ENCODE measurements at regions not wholly inside any gene's neighbourhood (a gene's known extent, or its start where the extent isn't known, plus 50 kb on each side); places are given as distances from the start of the nearest gene placed in this dataset.

GRCh38 chr1:198075296-198075695 is 81.5 kb upstream of the NEK7 start (continued):
- no peak for TF ChIP-seq CHD4 (IDR thresholded peaks at IDR 0.05)
- TF ChIP-seq POLR2AphosphoS5 (IDR thresholded peaks at IDR 0.05; ENCODE audit: low read length) = no peak
- TF ChIP-seq SREBF1 (IDR thresholded peaks at IDR 0.05; ENCODE audit: low read length) = no peak
- no peak for TF ChIP-seq NFYB (IDR thresholded peaks at IDR 0.05; ENCODE audit: insufficient read depth, low read depth, low read length)
- TF ChIP-seq NFIC (IDR thresholded peaks at IDR 0.05; ENCODE audit: low read depth, low read length) = no peak
- TF ChIP-seq, protein P1, sequence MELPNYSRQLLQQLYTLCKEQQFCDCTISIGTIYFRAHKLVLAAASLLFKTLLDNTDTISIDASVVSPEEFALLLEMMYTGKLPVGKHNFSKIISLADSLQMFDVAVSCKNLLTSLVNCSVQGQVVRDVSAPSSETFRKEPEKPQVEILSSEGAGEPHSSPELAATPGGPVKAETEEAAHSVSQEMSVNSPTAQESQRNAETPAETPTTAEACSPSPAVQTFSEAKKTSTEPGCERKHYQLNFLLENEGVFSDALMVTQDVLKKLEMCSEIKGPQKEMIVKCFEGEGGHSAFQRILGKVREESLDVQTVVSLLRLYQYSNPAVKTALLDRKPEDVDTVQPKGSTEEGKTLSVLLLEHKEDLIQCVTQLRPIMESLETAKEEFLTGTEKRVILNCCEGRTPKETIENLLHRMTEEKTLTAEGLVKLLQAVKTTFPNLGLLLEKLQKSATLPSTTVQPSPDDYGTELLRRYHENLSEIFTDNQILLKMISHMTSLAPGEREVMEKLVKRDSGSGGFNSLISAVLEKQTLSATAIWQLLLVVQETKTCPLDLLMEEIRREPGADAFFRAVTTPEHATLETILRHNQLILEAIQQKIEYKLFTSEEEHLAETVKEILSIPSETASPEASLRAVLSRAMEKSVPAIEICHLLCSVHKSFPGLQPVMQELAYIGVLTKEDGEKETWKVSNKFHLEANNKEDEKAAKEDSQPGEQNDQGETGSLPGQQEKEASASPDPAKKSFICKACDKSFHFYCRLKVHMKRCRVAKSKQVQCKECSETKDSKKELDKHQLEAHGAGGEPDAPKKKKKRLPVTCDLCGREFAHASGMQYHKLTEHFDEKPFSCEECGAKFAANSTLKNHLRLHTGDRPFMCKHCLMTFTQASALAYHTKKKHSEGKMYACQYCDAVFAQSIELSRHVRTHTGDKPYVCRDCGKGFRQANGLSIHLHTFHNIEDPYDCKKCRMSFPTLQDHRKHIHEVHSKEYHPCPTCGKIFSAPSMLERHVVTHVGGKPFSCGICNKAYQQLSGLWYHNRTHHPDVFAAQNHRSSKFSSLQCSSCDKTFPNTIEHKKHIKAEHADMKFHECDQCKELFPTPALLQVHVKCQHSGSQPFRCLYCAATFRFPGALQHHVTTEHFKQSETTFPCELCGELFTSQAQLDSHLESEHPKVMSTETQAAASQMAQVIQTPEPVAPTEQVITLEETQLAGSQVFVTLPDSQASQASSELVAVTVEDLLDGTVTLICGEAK (IDR thresholded peaks at IDR 0.05; ENCODE audit: borderline replicate concordance) = no peak
- no peak for TF ChIP-seq MXI1 (IDR thresholded peaks at IDR 0.05; ENCODE audit: low read depth, low read length)

DNA sequence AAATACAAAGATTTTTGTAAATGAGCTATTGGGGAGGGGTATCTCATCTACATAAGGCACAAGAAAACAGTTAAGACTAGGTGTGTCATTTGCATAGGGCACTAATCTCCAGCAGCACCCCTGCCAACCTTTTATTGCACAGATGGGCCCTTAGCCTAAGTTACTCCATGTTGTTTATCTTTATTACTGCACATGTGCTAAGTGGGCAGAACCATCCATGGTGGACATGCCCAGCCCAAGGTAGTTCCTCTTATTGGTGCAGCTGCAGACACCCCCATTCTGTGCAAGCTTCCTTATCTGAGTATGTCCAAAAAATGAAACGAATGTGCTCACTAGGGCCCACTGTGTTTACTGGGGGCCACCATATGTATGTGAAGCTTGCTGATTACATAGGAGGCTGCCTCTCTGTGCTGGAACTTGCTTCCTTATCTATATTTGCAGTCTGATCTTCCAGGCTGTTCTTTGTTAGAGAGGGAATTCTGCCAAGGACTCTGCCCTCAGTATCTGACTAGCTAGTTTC is 77.3 kb upstream of the NEK7 start:
- no peak for FAIRE-seq
- no peak; the same call in 2 of the 3 replicates for ATAC-seq
- H3K9ac ChIP-seq (ENCODE audit: control insufficient read depth, insufficient read depth, low read length) = no peak overlapping the region
- ChIA-PET RAD21 (ENCODE audit: unreplicated experiment) (interaction anchor here (0.8 kb wide), 1 partner anchor 389 kb away, joined by 3 read pairs; no protein-coding TSS in a partner anchor), CTCF (no interaction called here), SMC1A (ENCODE audit: uncharacterized antibody, unreplicated experiment) (interaction anchor here (0.5 to 1.0 kb wide), 3 partner anchors 11 to 385 kb away, joined by 3 to 4 read pairs (median 3); no protein-coding TSS in a partner anchor), POLR2A (no interaction called here)
- no peak overlapping the region for H2AFZ ChIP-seq (ENCODE audit: control insufficient read depth, low read depth, low read length)
- no peaks in the 10 kb centered on the region; a peak in 1 of 4 replicates for H3K27me3 ChIP-seq (replicated peaks in 1 of 2; ENCODE audit: control insufficient read depth in 2 of 2, insufficient read depth in 2 of 2, low read length in 1 of 2)
- H3K36me3 ChIP-seq (ENCODE audit: control insufficient read depth in 2 of 2, insufficient read depth in 2 of 2, low read length in 1 of 2) = no peaks in the 10 kb centered on the region
- no peaks in the 10 kb centered on the region for H3K9me3 ChIP-seq (replicated peaks; ENCODE audit: control insufficient read depth, insufficient read depth, low read length)
- 8% methylated on average over 1 of the region's 1 CpG for WGBS (ENCODE audit: insufficient coverage, insufficient replicate concordance, low lambda C conversion rate, missing lambda C conversion rate)
- H3K27ac ChIP-seq (ENCODE audit: control insufficient read depth, insufficient read depth) = no peak overlapping the region
- no peak overlapping the region for H3K4me2 ChIP-seq (ENCODE audit: control insufficient read depth, insufficient read depth)
- H3K79me2 ChIP-seq (ENCODE audit: control insufficient read depth, insufficient read depth, low read length) = no peaks in the 10 kb centered on the region
- intact Hi-C loops (cut with micrococcal nuclease; ENCODE audit: unreplicated experiment) = no loop called here
- DNase-seq (ENCODE audit: low read depth, low spot score) = no peak
- BruUV-seq (replicated peaks) = no TSS peak
- H3K4me3 ChIP-seq = no peak overlapping the region
- no peaks in the 10 kb centered on the region for H4K20me1 ChIP-seq (ENCODE audit: control insufficient read depth, insufficient read depth)
- no peaks in the 10 kb centered on the region for H3K4me1 ChIP-seq (ENCODE audit: control insufficient read depth, insufficient read depth, low read length)
- in situ Hi-C loops (cut with MboI) = no loop called here
- TF ChIP-seq ZNF687 (IDR thresholded peaks at IDR 0.05) = no peak
- no peak for TF ChIP-seq ASH2L (IDR thresholded peaks at IDR 0.05; ENCODE audit: borderline replicate concordance, low read depth)
- TF ChIP-seq ESRRA (IDR thresholded peaks at IDR 0.05; ENCODE audit: low read length) = no peak
- TF ChIP-seq, protein P2, sequence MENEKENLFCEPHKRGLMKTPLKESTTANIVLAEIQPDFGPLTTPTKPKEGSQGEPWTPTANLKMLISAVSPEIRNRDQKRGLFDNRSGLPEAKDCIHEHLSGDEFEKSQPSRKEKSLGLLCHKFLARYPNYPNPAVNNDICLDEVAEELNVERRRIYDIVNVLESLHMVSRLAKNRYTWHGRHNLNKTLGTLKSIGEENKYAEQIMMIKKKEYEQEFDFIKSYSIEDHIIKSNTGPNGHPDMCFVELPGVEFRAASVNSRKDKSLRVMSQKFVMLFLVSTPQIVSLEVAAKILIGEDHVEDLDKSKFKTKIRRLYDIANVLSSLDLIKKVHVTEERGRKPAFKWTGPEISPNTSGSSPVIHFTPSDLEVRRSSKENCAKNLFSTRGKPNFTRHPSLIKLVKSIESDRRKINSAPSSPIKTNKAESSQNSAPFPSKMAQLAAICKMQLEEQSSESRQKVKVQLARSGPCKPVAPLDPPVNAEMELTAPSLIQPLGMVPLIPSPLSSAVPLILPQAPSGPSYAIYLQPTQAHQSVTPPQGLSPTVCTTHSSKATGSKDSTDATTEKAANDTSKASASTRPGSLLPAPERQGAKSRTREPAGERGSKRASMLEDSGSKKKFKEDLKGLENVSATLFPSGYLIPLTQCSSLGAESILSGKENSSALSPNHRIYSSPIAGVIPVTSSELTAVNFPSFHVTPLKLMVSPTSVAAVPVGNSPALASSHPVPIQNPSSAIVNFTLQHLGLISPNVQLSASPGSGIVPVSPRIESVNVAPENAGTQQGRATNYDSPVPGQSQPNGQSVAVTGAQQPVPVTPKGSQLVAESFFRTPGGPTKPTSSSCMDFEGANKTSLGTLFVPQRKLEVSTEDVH (IDR thresholded peaks at IDR 0.05; ENCODE audit: low read depth, partially characterized antibody) = no peak
- no peak for TF ChIP-seq ZNF24 (IDR thresholded peaks at IDR 0.05)
- TF ChIP-seq SIX5 (IDR thresholded peaks at IDR 0.05; ENCODE audit: low read depth, low read length, severe bottlenecking) = no peak
